ENCODE measurements at regions not wholly inside any gene's neighbourhood (a gene's known extent, or its start where the extent isn't known, plus 50 kb on each side); places are given as distances from the start of the nearest gene placed in this dataset.

- no peak for TF ChIP-seq POLR2A (IDR thresholded peaks at IDR 0.05)
- TF ChIP-seq, protein P1, sequence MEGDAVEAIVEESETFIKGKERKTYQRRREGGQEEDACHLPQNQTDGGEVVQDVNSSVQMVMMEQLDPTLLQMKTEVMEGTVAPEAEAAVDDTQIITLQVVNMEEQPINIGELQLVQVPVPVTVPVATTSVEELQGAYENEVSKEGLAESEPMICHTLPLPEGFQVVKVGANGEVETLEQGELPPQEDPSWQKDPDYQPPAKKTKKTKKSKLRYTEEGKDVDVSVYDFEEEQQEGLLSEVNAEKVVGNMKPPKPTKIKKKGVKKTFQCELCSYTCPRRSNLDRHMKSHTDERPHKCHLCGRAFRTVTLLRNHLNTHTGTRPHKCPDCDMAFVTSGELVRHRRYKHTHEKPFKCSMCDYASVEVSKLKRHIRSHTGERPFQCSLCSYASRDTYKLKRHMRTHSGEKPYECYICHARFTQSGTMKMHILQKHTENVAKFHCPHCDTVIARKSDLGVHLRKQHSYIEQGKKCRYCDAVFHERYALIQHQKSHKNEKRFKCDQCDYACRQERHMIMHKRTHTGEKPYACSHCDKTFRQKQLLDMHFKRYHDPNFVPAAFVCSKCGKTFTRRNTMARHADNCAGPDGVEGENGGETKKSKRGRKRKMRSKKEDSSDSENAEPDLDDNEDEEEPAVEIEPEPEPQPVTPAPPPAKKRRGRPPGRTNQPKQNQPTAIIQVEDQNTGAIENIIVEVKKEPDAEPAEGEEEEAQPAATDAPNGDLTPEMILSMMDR (IDR thresholded peaks at IDR 0.05) = no peak
These were observed 139.2 kb downstream of the ADAMTS15 start for GRCh38 chr11:130587658-130588057.
